Type B pancreatic cell (in vitro differentiated cells): ENCODE measurements at regions not wholly inside any gene's neighbourhood (a gene's known extent, or its start where the extent isn't known, plus 50 kb on each side); places are given as distances from the start of the nearest gene placed in this dataset.

Experiments
- DNase-seq: peaks from one replicate; pipeline ENCODE4 v3.0.0; 2021; ENCODE audit warnings: mixed read lengths; ENCODE audit not compliant: unreplicated experiment; ENCODE audit errors: extremely low spot score
- H3K27ac Mint-ChIP-seq: 2 replicates; pipeline ENCODE4 v1.8.0; 2021; ENCODE audit warnings: mild to moderate bottlenecking, mixed read lengths
- H3K27me3 Mint-ChIP-seq: 2 replicates; pipeline ENCODE4 v1.8.0; 2021; ENCODE audit warnings: mixed read lengths
- H3K36me3 Mint-ChIP-seq: 2 replicates; pipeline ENCODE4 v1.8.0; 2021; ENCODE audit warnings: mixed read lengths
- H3K4me1 Mint-ChIP-seq: one replicate; pipeline ENCODE4 v1.8.0; 2021; ENCODE audit warnings: mixed read lengths; ENCODE audit not compliant: unreplicated experiment
- H3K4me3 Mint-ChIP-seq: 2 replicates; pipeline ENCODE4 v1.8.0; 2021; ENCODE audit warnings: mild to moderate bottlenecking, mixed read lengths
- H3K9me3 Mint-ChIP-seq: 2 replicates; pipeline ENCODE4 v1.8.0; 2021; ENCODE audit warnings: mixed read lengths
- TF ChIP-seq, protein P1 (sequence below): fragments of 200-600 bp; sonication (generic); conservative IDR thresholded peaks from 2 replicates; pipeline ENCODE4 v1.5.0; 2021; ENCODE audit warnings: antibody characterized with exemption, mild to moderate bottlenecking

DNA sequence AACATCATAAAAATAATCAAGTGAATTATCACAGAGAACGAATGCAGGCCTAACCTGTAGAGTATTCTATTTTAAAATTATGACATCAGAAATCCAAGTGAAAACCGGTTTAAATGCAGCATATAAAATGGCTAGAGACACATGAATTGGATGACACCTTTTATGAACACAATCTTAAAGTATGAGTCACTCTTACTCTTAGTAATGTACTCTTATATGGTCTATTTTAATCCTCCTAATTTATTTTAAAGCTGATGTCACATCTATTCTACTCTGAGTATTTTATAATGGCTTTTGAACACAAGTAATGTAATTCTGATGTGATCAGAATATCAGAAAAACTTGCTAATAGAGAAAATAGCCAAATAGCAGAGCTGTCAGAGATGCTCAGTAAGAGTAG is 161.4 kb upstream of the RADX start:
- TF ChIP-seq, protein P1, sequence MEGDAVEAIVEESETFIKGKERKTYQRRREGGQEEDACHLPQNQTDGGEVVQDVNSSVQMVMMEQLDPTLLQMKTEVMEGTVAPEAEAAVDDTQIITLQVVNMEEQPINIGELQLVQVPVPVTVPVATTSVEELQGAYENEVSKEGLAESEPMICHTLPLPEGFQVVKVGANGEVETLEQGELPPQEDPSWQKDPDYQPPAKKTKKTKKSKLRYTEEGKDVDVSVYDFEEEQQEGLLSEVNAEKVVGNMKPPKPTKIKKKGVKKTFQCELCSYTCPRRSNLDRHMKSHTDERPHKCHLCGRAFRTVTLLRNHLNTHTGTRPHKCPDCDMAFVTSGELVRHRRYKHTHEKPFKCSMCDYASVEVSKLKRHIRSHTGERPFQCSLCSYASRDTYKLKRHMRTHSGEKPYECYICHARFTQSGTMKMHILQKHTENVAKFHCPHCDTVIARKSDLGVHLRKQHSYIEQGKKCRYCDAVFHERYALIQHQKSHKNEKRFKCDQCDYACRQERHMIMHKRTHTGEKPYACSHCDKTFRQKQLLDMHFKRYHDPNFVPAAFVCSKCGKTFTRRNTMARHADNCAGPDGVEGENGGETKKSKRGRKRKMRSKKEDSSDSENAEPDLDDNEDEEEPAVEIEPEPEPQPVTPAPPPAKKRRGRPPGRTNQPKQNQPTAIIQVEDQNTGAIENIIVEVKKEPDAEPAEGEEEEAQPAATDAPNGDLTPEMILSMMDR: no peak
- DNase-seq: no peak
- H3K36me3 Mint-ChIP-seq: no peaks in the 10 kb centered on the region

DNA sequence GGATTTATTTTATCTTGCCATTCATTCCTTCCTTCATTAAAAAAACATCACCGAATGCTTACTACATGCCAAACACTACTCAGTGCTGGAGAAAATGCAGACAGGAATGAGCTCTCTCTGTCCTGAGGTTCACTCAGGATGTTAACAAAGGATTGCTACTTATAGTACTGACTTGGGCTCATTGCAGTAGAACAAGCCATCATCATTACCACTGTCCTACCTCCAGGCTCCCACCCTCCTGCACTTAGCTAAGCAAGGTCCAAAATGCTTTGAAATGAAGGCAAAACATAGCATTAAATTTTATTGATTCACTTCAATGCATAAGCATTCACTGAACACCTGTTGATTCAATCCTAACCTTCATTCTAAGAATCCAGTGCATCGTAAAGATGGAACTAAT is 159.8 kb upstream of the RADX start:
- Mint-ChIP-seq H3K9me3 (no peaks in the 10 kb centered on the region), H3K4me1 (no peaks in the 10 kb centered on the region), H3K27me3 (no peaks in the 10 kb centered on the region), H3K36me3 (no peaks in the 10 kb centered on the region), H3K4me3 (no peak overlapping the region), H3K27ac (no peak overlapping the region)
- no peak for DNase-seq
- TF ChIP-seq, protein P1: no peak

More for the DNA sequence above, 161.4 kb upstream of the RADX start:
- no peaks in the 10 kb centered on the region for H3K4me1 Mint-ChIP-seq
- no peaks in the 10 kb centered on the region for H3K27me3 Mint-ChIP-seq
- no peaks in the 10 kb centered on the region for H3K9me3 Mint-ChIP-seq
- H3K27ac Mint-ChIP-seq: no peak overlapping the region
- H3K4me3 Mint-ChIP-seq: no peak overlapping the region

DNA sequence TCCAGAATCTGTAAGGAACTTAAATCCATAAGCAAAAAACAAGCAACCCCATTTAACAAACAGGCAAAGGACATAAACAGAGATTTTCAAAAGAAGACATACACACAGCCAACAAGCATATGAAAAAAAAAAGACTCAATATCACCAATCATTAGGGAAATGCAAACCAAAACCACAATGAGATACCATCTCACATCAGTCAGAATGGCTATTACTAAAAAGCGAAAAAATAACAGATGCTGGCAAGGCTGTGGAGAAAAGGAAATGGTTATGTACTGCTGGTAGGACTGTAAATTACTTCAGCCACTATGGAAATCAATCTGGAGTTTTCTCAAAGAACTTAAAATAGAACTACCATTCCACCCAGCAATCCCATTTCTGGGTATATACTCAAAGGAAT is 156.8 kb upstream of the RADX start:
- no peaks in the 10 kb centered on the region for H3K9me3 Mint-ChIP-seq
- H3K4me1 Mint-ChIP-seq: no peaks in the 10 kb centered on the region
- no peak overlapping the region for H3K27ac Mint-ChIP-seq
- no peaks in the 10 kb centered on the region for H3K27me3 Mint-ChIP-seq
- no peak for DNase-seq
- no peak overlapping the region for H3K4me3 Mint-ChIP-seq
- H3K36me3 Mint-ChIP-seq: no peaks in the 10 kb centered on the region
- TF ChIP-seq, protein P1: no peak

DNA sequence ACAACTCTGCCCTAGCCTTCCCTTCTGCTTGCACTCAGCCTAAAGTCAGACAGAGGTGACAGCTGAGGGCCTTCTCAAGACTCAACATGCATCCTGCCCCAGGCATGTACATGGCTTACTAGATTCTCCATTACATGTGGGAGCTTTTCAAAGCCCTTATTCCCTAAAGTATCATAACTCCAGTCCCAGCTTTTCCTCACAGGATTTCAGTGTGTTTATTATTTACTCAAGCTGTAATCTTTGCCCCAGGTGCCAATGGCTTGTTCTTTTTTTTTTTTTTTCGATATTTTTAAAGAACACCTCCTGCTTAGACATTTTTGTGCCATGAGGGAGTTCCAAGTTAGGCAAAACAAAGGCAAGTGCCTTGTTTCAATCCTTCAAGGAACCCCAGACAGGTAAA is 154.0 kb upstream of the RADX start:
- H3K4me3 Mint-ChIP-seq: no peak overlapping the region
- H3K27ac Mint-ChIP-seq: no peak overlapping the region
- no peaks in the 10 kb centered on the region for H3K36me3 Mint-ChIP-seq
- no peak for DNase-seq
- no peaks in the 10 kb centered on the region for H3K4me1 Mint-ChIP-seq
- H3K27me3 Mint-ChIP-seq: no peaks in the 10 kb centered on the region
- TF ChIP-seq, protein P1: no peak
- H3K9me3 Mint-ChIP-seq: no peaks in the 10 kb centered on the region

DNA sequence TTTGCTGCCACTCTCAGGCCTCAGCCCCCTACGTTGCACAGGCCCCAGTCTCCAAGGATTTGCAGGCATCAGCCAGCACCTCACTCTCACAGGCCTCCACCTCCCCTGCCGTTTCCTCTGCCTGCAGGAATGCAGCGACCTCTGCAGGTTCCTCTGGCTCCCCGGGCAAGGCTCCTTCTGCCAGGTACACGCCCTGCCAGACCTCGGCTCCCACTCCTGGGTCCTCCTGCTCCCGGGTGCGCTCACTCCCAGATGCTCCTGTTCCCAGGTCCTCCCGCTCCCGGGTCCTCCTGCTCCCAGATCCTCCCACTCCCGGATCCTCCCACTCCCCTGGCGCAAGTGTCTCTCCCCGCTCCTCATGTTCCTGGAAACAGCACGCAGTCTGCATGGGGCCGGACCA is 144.4 kb upstream of the RADX start:
- Mint-ChIP-seq H3K27me3 (no peaks in the 10 kb centered on the region), H3K4me3 (no peak overlapping the region), H3K4me1 (no peaks in the 10 kb centered on the region), H3K9me3 (no peaks in the 10 kb centered on the region), H3K36me3 (no peaks in the 10 kb centered on the region), H3K27ac (no peak overlapping the region)
- TF ChIP-seq, protein P1: no peak
- no peak for DNase-seq

DNA sequence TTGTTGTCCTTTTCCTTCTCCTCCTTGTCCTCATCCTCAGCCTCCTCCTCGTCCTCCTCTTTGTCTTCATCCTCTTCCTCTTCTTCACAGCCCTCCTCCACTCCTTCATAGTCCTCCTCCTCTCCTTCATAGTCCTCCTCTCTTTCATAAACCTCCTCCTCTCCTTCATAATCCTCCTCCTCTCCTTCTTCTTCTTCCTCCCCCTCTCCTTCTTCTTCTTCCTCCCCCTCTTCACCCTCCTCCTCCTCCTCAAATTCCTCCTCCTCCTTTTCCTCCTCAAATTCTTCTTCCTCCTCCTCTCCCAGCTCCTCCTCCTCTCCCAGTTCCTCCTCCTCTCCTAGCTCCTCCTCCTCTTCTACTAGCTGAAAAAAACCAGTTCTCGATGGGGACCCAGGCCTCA is 143.8 kb upstream of the RADX start:
- TF ChIP-seq, protein P1: no peak
- Mint-ChIP-seq H3K36me3 (no peaks in the 10 kb centered on the region), H3K27me3 (no peaks in the 10 kb centered on the region), H3K27ac (no peak overlapping the region), H3K9me3 (no peaks in the 10 kb centered on the region), H3K4me1 (no peaks in the 10 kb centered on the region), H3K4me3 (no peak overlapping the region)
- no peak for DNase-seq
